GM20000 (cell line): ENCODE measurements at regions not wholly inside any gene's neighbourhood (a gene's known extent, or its start where the extent isn't known, plus 50 kb on each side); places are given as distances from the start of the nearest gene placed in this dataset.

ENCODE experiments used
- DNase-seq: peaks from one replicate; pipeline ENCODE4 v3.0.0; 2012; ENCODE audit warnings: low spot score
- TF ChIP-seq, protein P1 (sequence below): IDR thresholded peaks from 2 replicates; pipeline ENCODE4 v1.5.1; 2012; ENCODE audit warnings: mild to moderate bottlenecking, control low read depth; ENCODE audit errors: extremely low read depth, missing control alignments

DNA sequence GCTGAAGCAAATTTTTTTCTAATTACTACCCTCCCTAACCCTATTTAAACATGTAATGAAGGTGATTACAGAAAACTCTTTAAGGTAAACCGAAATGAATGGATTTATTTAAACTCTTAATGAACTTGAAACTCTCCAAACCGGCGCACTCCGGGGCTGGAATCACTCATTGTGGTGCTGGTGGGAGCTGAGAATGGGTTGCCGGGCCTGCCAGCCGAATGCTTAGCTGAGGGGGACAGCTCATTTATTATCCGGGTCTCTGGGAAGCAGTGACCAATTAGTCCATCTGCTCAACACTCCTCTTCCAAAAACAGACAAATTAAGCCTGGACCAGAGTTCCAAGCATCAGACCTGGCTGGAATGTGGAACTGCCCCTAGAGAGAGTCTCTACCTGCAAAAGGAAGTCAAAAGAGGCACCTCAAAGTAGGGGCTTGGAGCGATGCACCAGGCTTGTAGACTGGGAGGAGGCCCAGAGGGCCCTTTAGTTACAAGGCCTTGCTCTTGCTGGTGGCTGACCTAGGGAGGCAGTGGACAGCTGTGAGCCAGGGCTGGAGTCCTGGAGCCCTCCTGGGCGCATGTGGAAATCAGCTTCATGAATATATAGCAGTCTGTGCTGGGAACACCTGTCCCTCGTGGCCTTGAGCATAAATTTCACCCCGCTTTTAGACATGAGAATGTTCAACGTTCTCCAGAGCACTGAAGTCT is 320.7 kb downstream of the AJAP1 start:
- TF ChIP-seq, protein P1, sequence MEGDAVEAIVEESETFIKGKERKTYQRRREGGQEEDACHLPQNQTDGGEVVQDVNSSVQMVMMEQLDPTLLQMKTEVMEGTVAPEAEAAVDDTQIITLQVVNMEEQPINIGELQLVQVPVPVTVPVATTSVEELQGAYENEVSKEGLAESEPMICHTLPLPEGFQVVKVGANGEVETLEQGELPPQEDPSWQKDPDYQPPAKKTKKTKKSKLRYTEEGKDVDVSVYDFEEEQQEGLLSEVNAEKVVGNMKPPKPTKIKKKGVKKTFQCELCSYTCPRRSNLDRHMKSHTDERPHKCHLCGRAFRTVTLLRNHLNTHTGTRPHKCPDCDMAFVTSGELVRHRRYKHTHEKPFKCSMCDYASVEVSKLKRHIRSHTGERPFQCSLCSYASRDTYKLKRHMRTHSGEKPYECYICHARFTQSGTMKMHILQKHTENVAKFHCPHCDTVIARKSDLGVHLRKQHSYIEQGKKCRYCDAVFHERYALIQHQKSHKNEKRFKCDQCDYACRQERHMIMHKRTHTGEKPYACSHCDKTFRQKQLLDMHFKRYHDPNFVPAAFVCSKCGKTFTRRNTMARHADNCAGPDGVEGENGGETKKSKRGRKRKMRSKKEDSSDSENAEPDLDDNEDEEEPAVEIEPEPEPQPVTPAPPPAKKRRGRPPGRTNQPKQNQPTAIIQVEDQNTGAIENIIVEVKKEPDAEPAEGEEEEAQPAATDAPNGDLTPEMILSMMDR: no peak
- no peak for DNase-seq

- DNase-seq: no peak
Observed at GRCh38 chr1:4973341-4973740, 318.9 kb downstream of the AJAP1 start.

GRCh38 chr1:4972761-4973320 is 318.4 kb downstream of the AJAP1 start:
- TF ChIP-seq, protein P1: no peak
- DNase-seq: no peak

More at GRCh38 chr1:4973341-4973740, 318.9 kb downstream of the AJAP1 start:
- TF ChIP-seq, protein P1: no peak

DNA sequence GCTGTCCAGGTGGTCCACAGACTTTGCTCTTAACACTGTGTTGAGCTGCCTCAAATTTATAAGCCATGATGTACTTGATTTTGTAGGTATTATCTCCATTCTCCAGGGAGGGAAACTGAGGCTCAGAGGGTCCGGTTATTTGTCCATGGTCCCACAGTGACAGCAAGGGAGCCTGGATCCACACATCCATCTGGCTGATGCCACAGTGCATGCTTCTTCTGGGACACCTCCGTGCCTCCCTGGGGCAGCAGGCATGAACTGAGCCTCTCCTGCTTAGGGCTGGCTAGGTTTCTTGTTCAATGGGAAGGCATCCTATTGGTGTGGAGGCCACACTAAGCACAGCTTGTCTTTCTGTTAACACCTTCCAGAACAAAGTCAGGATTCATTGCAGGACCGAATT is 317.3 kb downstream of the AJAP1 start:
- DNase-seq: no peak
- TF ChIP-seq, protein P1: no peak

DNA sequence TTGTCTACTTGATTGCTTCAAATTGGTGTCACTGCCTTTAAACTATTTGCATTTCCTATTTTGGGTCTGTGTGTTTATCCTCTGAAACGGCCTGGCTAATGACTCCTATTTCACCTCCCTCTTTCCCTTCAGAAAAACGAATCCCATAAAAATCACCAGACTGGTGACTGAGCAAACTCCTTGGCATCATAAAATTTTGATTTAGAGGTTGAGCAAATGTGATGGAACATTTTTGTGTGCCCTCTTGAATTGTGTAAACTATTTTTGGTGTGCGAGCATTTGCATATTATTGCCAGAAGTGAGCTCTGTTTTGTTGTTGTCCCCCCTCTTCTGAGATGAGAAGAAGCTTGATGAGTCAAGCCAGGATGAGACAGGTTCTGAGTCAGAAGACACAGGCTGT is 316.1 kb downstream of the AJAP1 start:
- TF ChIP-seq, protein P1: no peak
- no peak for DNase-seq

- DNase-seq: no peak
- TF ChIP-seq, protein P1: no peak
Observed at GRCh38 chr1:4969556-4970129, 315.2 kb downstream of the AJAP1 start.

DNA sequence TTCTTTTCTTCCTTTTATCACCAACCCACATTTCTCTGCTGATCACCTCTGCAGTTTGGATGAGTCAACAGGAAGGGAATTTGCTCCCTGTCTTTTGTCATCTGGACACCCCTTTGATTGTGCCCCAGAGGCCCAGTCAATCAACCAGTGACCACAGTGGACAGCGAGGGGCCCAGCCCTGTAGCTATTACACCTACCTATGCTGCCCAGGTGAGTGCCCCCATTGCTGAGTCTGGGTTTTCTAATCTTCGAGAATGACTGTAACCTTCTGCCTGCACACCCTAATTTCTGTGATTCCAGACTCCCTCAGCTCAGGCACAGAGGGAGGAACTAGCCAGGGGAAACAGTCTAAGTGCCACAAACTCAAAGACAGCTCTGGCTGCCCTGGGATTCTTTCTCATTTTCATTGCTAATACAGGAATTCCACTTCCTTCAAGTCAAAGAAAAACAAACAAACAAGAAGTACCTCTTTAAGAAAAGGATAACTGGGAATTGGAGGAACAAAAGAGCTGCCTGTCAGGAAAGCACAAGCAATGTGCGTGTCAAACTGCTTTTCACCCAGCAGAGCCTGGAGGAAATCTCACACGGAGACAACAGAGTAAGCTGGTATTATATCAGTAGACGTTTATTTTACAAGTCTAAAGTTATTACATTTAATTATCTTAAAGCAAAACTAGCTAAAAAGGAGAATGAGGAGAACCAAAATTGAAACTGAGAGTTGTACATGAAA is 311.1 kb downstream of the AJAP1 start:
- no peak for DNase-seq
- TF ChIP-seq, protein P1: no peak
